ENCODE measurements at regions not wholly inside any gene's neighbourhood (a gene's known extent, or its start where the extent isn't known, plus 50 kb on each side); places are given as distances from the start of the nearest gene placed in this dataset.

DNA sequence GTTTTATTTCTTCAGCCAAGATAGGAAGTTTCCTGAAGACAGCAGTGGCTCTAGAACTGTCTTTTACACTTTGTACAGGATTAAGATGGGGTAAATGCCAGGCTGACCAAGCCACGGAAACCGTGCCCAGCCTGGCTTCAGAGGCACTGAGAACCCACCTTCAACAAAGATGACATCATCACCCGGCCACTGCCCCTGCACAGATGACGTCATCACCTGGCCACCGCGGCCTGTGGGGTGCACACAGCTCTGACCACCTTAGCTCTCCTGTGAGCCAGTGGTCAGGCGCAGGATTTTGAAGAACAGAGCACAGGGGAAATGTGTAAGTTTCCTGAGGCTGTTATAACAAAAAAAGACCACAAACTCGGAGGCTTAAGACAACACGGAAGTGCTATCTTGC lies 486.4 kb upstream of the MKI67 start:
- TF ChIP-seq, protein P1, sequence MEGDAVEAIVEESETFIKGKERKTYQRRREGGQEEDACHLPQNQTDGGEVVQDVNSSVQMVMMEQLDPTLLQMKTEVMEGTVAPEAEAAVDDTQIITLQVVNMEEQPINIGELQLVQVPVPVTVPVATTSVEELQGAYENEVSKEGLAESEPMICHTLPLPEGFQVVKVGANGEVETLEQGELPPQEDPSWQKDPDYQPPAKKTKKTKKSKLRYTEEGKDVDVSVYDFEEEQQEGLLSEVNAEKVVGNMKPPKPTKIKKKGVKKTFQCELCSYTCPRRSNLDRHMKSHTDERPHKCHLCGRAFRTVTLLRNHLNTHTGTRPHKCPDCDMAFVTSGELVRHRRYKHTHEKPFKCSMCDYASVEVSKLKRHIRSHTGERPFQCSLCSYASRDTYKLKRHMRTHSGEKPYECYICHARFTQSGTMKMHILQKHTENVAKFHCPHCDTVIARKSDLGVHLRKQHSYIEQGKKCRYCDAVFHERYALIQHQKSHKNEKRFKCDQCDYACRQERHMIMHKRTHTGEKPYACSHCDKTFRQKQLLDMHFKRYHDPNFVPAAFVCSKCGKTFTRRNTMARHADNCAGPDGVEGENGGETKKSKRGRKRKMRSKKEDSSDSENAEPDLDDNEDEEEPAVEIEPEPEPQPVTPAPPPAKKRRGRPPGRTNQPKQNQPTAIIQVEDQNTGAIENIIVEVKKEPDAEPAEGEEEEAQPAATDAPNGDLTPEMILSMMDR (IDR thresholded peaks at IDR 0.05), result no peak
- no peak for TF ChIP-seq POLR2A (IDR thresholded peaks at IDR 0.05)

Measured in ovary (tissue), 3 donors.